Osteocyte (in vitro differentiated cells): ENCODE measurements at regions not wholly inside any gene's neighbourhood (a gene's known extent, or its start where the extent isn't known, plus 50 kb on each side); places are given as distances from the start of the nearest gene placed in this dataset.
"Not testable (repeated sequence)": the region's sequence is repeated elsewhere in the genome, so short reads cannot be mapped to it uniquely, and the experiment has no call there.

ENCODE experiments used
- DNase-seq: peaks from one replicate; pipeline ENCODE4 v3.0.0; 2021; ENCODE audit warnings: mixed read lengths; ENCODE audit not compliant: unreplicated experiment; ENCODE audit errors: extremely low spot score
- H3K27ac Mint-ChIP-seq: one replicate; pipeline ENCODE4 v1.8.0; 2021; ENCODE audit warnings: mild to moderate bottlenecking, mixed read lengths; ENCODE audit not compliant: unreplicated experiment
- H3K27me3 Mint-ChIP-seq: one replicate; pipeline ENCODE4 v1.8.0; 2021; ENCODE audit warnings: mixed read lengths; ENCODE audit not compliant: unreplicated experiment
- H3K36me3 Mint-ChIP-seq: one replicate; pipeline ENCODE4 v1.8.0; 2021; ENCODE audit warnings: mixed read lengths; ENCODE audit not compliant: unreplicated experiment
- H3K4me1 Mint-ChIP-seq: one replicate; pipeline ENCODE4 v1.8.0; 2021; ENCODE audit warnings: mixed read lengths; ENCODE audit not compliant: unreplicated experiment
- H3K4me3 Mint-ChIP-seq: one replicate; pipeline ENCODE4 v1.8.0; 2021; ENCODE audit warnings: mild to moderate bottlenecking, moderate library complexity, mixed read lengths; ENCODE audit not compliant: unreplicated experiment
- H3K9me3 Mint-ChIP-seq: one replicate; pipeline ENCODE4 v1.8.0; 2021; ENCODE audit warnings: mixed read lengths; ENCODE audit not compliant: unreplicated experiment
- CTCF ChIP-seq: fragments of 200-600 bp; sonication (generic); IDR thresholded peaks from 2 replicates; pipeline ENCODE4 v1.5.0; 2021; ENCODE audit warnings: antibody characterized with exemption, mild to moderate bottlenecking, moderate library complexity

GRCh38 chr14:45559626-45560025 lies 306.6 kb upstream of the MIS18BP1 start:
- DNase-seq = no peak
- Mint-ChIP-seq H3K9me3 (no peaks in the 10 kb centered on the region), H3K27ac (no peak overlapping the region), H3K36me3 (no peaks in the 10 kb centered on the region), H3K27me3 (peaks cover 15% of the 10 kb centered on the region), H3K4me3 (no peak overlapping the region), H3K4me1 (no peaks in the 10 kb centered on the region)
- no peak for TF ChIP-seq CTCF

GRCh38 chr14:45558183-45558582 lies 305.2 kb upstream of the MIS18BP1 start:
- Mint-ChIP-seq H3K4me1 (no peaks in the 10 kb centered on the region), H3K4me3 (no peak overlapping the region), H3K27ac (no peak overlapping the region), H3K9me3 (no peaks in the 10 kb centered on the region), H3K36me3 (no peaks in the 10 kb centered on the region), H3K27me3 (peaks cover 15% of the 10 kb centered on the region)
- DNase-seq = no peak
- no peak for TF ChIP-seq CTCF

- Mint-ChIP-seq H3K4me3 (no peak overlapping the region), H3K9me3 (no peaks in the 10 kb centered on the region), H3K27ac (no peak overlapping the region), H3K36me3 (no peaks in the 10 kb centered on the region), H3K4me1 (peaks cover 8% of the 10 kb centered on the region), H3K27me3 (peaks cover 28% of the 10 kb centered on the region)
- DNase-seq = no peak
- no peak for TF ChIP-seq CTCF
Observed at GRCh38 chr14:45553981-45554380, 301.0 kb upstream of the MIS18BP1 start.

GRCh38 chr14:45551240-45551820 lies 298.3 kb upstream of the MIS18BP1 start:
- not testable (repeated sequence) for DNase-seq, H3K9me3 Mint-ChIP-seq, H3K4me1 Mint-ChIP-seq, H3K36me3 Mint-ChIP-seq, H3K27ac Mint-ChIP-seq
- Mint-ChIP-seq H3K27me3 (peaks cover 21% of the 10 kb centered on the region), H3K4me3 (peak overlapping the region; percentile 55)

- no peak for DNase-seq
- H3K4me1 Mint-ChIP-seq = no peaks in the 10 kb centered on the region
- H3K4me3 Mint-ChIP-seq = no peak overlapping the region
- no peak for TF ChIP-seq CTCF
- H3K36me3 Mint-ChIP-seq = no peaks in the 10 kb centered on the region
- H3K27ac Mint-ChIP-seq = no peak overlapping the region
- peaks cover 24% of the 10 kb centered on the region for H3K27me3 Mint-ChIP-seq
- peaks cover 10% of the 10 kb centered on the region for H3K9me3 Mint-ChIP-seq
Observed at GRCh38 chr14:45531022-45531421, 278.0 kb upstream of the MIS18BP1 start.
